WTC11 (cell line): ENCODE measurements at regions not wholly inside any gene's neighbourhood (a gene's known extent, or its start where the extent isn't known, plus 50 kb on each side); places are given as distances from the start of the nearest gene placed in this dataset.

Source experiments
- CTCF ChIP-seq: fragments of 200-600 bp; IDR thresholded peaks from 2 replicates; pipeline ENCODE4 v1.8.0; 2022; ENCODE audit warnings: antibody characterized with exemption
- EMX1 ChIP-seq: fragments of 250-450 bp; sonication (Bioruptor Pico); IDR thresholded peaks from 2 replicates; pipeline ENCODE4 v1.8.0; 2021; ENCODE audit warnings: mild to moderate bottlenecking
- MYBL2 ChIP-seq: sonication (generic); formaldehyde crosslinking; IDR thresholded peaks from 2 replicates; pipeline ENCODE4 v1.8.1; 2023; ENCODE audit warnings: mild to moderate bottlenecking, moderate library complexity, missing genetic modification reagents
- NFYB ChIP-seq: sonication (generic); formaldehyde crosslinking; conservative IDR thresholded peaks from 2 replicates; pipeline ENCODE4 v1.8.0; 2022; ENCODE audit warnings: low read depth, missing genetic modification reagents
- NR1H2 ChIP-seq: sonication (generic); formaldehyde crosslinking; IDR thresholded peaks from 2 replicates; pipeline ENCODE4 v1.9.0; 2021; ENCODE audit warnings: mild to moderate bottlenecking, moderate library complexity, missing genetic modification reagents
- NR3C1 ChIP-seq: sonication (generic); formaldehyde crosslinking; conservative IDR thresholded peaks from 2 replicates; pipeline ENCODE4 v1.8.1; 2023; ENCODE audit warnings: low read depth, mild to moderate bottlenecking, missing genetic modification reagents
- PRDM15 ChIP-seq: sonication (generic); formaldehyde crosslinking; IDR thresholded peaks from 2 replicates; pipeline ENCODE4 v1.8.0; 2022; ENCODE audit warnings: missing genetic modification reagents
- USF2 ChIP-seq: sonication (generic); formaldehyde crosslinking; IDR thresholded peaks from 2 replicates; pipeline ENCODE4 v1.8.1; 2023; ENCODE audit warnings: mild to moderate bottlenecking, missing genetic modification reagents, moderate library complexity
- ZNF512 ChIP-seq: sonication (generic); formaldehyde crosslinking; IDR thresholded peaks from 2 replicates; pipeline ENCODE4 v1.8.1; 2022; ENCODE audit warnings: missing genetic modification reagents, borderline replicate concordance

GRCh38 chr9:36780186-36780585 is 207.5 kb downstream of the MELK start:
- TF ChIP-seq MYBL2 (CRISPR knock-in tag): no peak
- no peak for TF ChIP-seq CTCF
- TF ChIP-seq NR3C1 (CRISPR knock-in tag): no peak
- TF ChIP-seq EMX1 (CRISPR knock-in tag): no peak
- no peak for TF ChIP-seq NFYB (CRISPR knock-in tag)
- no peak for TF ChIP-seq ZNF512
- no peak for TF ChIP-seq USF2 (CRISPR knock-in tag)
- no peak for TF ChIP-seq PRDM15 (CRISPR knock-in tag)
- TF ChIP-seq NR1H2 (CRISPR knock-in tag): no peak
